Tongue (tissue), 1 donor: ENCODE measurements at regions not wholly inside any gene's neighbourhood (a gene's known extent, or its start where the extent isn't known, plus 50 kb on each side); places are given as distances from the start of the nearest gene placed in this dataset.
A peak's percentile ranks its signal among the peaks of the same experiment; 100 is the strongest.

Source experiments
- DNase-seq: peaks from one replicate; pipeline ENCODE4 v3.0.0-alpha.2; 2015

GRCh38 chr6:153624528-153624927 lies 414.5 kb upstream of the OPRM1 start:
- DNase-seq: no peak

- DNase-seq: no peak
Observed at GRCh38 chr6:153623496-153623895, 415.5 kb upstream of the OPRM1 start.

GRCh38 chr6:153621491-153621890 lies 417.5 kb upstream of the OPRM1 start:
- DNase-seq: no peak

GRCh38 chr6:153621070-153621469 lies 418.0 kb upstream of the OPRM1 start:
- DNase-seq: no peak

GRCh38 chr6:153618371-153619322 lies 420.4 kb upstream of the OPRM1 start:
- peak; percentile 5 for DNase-seq

- DNase-seq: no peak
Observed at GRCh38 chr6:153616506-153616905, 422.5 kb upstream of the OPRM1 start.

GRCh38 chr6:153613719-153614455 lies 425.2 kb upstream of the OPRM1 start:
- DNase-seq: no peak

GRCh38 chr6:153602401-153602800 lies 436.6 kb upstream of the OPRM1 start:
- DNase-seq: no peak

- no peak for DNase-seq
Observed at GRCh38 chr6:153599901-153600300, 439.1 kb upstream of the OPRM1 start.

GRCh38 chr6:153595903-153596302 lies 443.1 kb upstream of the OPRM1 start:
- DNase-seq: no peak

GRCh38 chr6:153594871-153595270 lies 444.2 kb upstream of the OPRM1 start:
- no peak for DNase-seq

- no peak for DNase-seq
Observed at GRCh38 chr6:153591159-153591558, 447.9 kb upstream of the OPRM1 start.

- DNase-seq: no peak
Observed at GRCh38 chr6:153590411-153590810, 448.6 kb upstream of the OPRM1 start.

GRCh38 chr6:153588330-153588729 lies 450.7 kb upstream of the OPRM1 start:
- peak; percentile 1 for DNase-seq

- no peak for DNase-seq
Observed at GRCh38 chr6:153583685-153584084, 452.6 kb upstream of the RGS17 start.

- no peak for DNase-seq
Observed at GRCh38 chr6:153580776-153581175, 449.7 kb upstream of the RGS17 start.

- DNase-seq: no peak
Observed at GRCh38 chr6:153575528-153575927, 444.4 kb upstream of the RGS17 start.

GRCh38 chr6:153574231-153574630 lies 443.1 kb upstream of the RGS17 start:
- DNase-seq: no peak

GRCh38 chr6:153572371-153572770 lies 441.3 kb upstream of the RGS17 start:
- no peak for DNase-seq

GRCh38 chr6:153568628-153569027 lies 437.5 kb upstream of the RGS17 start:
- no peak for DNase-seq

GRCh38 chr6:153564803-153565202 lies 433.7 kb upstream of the RGS17 start:
- no peak for DNase-seq

- DNase-seq: no peak
Observed at GRCh38 chr6:153563001-153563400, 431.9 kb upstream of the RGS17 start.

GRCh38 chr6:153553627-153554026 lies 422.5 kb upstream of the RGS17 start:
- DNase-seq: no peak

GRCh38 chr6:153539602-153540001 lies 408.5 kb upstream of the RGS17 start:
- DNase-seq: no peak
